Right lobe of liver (tissue), 6 donors: ENCODE measurements at regions not wholly inside any gene's neighbourhood (a gene's known extent, or its start where the extent isn't known, plus 50 kb on each side); places are given as distances from the start of the nearest gene placed in this dataset.

Experiments used
- ATAC-seq, 4 donors: fragments of 200-7000 bp; cut with Tn5 transposase; one replicate each; pipeline ENCODE4 v1.9.1; 2020; ENCODE audit warnings: mild to moderate bottlenecking in 4 of 4, moderate library complexity in 4 of 4
- DNase-seq, 3 donors: peaks; one replicate each; pipeline ENCODE4 v3.0.0-alpha.2; 2020
- H3K27ac ChIP-seq, 3 donors: fragments of 200-600 bp; one replicate each; pipeline ENCODE4 v1.8.0; 2022
- H3K27me3 ChIP-seq, 2 donors: fragments of 200-600 bp; one replicate each; pipeline ENCODE4 v1.8.0; 2022
- H3K36me3 ChIP-seq, 4 donors: fragments of 200-600 bp; sonication (generic) in 1 of 4; one replicate each; pipeline versions ENCODE4 v1.5.1 to v1.8.0; 2017 to 2022; ENCODE audit warnings: control low read depth in 1 of 4
- H3K4me1 ChIP-seq, 4 donors: fragments of 200-600 bp; sonication (generic) in 1 of 4; one replicate each; pipeline versions ENCODE4 v1.5.1 to v1.8.0; 2017 to 2022; ENCODE audit warnings: control low read depth in 1 of 4
- H3K4me3 ChIP-seq, 3 donors: fragments of 200-600 bp; one replicate each; pipeline ENCODE4 v1.8.0; 2022
- H3K9me3 ChIP-seq, 4 donors: fragments of 200-600 bp; sonication (generic) in 1 of 4; one replicate each; pipeline versions ENCODE4 v1.5.1 to v1.8.0; 2017 to 2022; ENCODE audit warnings: control low read depth in 1 of 4
- POLR2A ChIP-seq: fragments of 450-650 bp; IDR thresholded peaks from one replicate; pipeline ENCODE4 v1.6.1; 2017; ENCODE audit warnings: antibody characterized with exemption, mild to moderate bottlenecking
- WGBS: methylation state at CpG from one replicate; pipeline ENCODE4 v1.1.6; 2018; ENCODE audit warnings: low coverage, low lambda C conversion rate; ENCODE audit not compliant: insufficient coverage; ENCODE audit errors: missing lambda C conversion rate; 5-methylcytosine and 5-hydroxymethylcytosine counted together
- intact Hi-C, 2 donors: fragments of 100-400 bp; cut with DNase I; formaldehyde crosslinking; loops; one replicate each; pipeline versions ENCODE4 v1.11.2 to v1.14.1; 2022
- TF ChIP-seq, protein P1 (sequence below), 4 donors: fragments of 200-600 bp in 3 of 4; fragments of 450-650 bp in 1 of 4; IDR thresholded peaks; one replicate each; pipeline versions ENCODE4 v1.5.1 to v1.8.0; 2016 to 2022; ENCODE audit warnings: antibody characterized with exemption in 4 of 4, mild to moderate bottlenecking in 2 of 4
- donor health status: DM: no; HTN: yes; CAD: no.
- donor health status: DM: no; HTN: no; CAD: no.
- donor health status: DM: no; HTN: no; CAD: no.
- donor health status: DM: no; HTN: yes; CAD: no.
- donor health status: DM: no; HTN: yes; CAD: no.

- Histone ChIP-seq H3K4me1 (no peaks in the 10 kb centered on the region), H3K9me3 (peaks cover 0 to 6% (median 0%) of the 10 kb centered on the region in 4 donors), H3K27me3 (no peaks in the 10 kb centered on the region), H3K36me3 (no peaks in the 10 kb centered on the region), H3K4me3 (no peak overlapping the region), H3K27ac (no peak overlapping the region)
- 37% methylated on average over 1 of the region's 1 CpG for WGBS
- intact Hi-C loops = no loop called here
- DNase-seq = no peak
- TF ChIP-seq, protein P1, sequence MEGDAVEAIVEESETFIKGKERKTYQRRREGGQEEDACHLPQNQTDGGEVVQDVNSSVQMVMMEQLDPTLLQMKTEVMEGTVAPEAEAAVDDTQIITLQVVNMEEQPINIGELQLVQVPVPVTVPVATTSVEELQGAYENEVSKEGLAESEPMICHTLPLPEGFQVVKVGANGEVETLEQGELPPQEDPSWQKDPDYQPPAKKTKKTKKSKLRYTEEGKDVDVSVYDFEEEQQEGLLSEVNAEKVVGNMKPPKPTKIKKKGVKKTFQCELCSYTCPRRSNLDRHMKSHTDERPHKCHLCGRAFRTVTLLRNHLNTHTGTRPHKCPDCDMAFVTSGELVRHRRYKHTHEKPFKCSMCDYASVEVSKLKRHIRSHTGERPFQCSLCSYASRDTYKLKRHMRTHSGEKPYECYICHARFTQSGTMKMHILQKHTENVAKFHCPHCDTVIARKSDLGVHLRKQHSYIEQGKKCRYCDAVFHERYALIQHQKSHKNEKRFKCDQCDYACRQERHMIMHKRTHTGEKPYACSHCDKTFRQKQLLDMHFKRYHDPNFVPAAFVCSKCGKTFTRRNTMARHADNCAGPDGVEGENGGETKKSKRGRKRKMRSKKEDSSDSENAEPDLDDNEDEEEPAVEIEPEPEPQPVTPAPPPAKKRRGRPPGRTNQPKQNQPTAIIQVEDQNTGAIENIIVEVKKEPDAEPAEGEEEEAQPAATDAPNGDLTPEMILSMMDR (IDR thresholded peaks at IDR 0.05) = no peak
- TF ChIP-seq POLR2A = no peak
- no peak for ATAC-seq
Observed at GRCh38 chr6:54503144-54503543, 194.9 kb downstream of the TINAG start.

- Histone ChIP-seq H3K27ac (no peak overlapping the region), H3K36me3 (no peaks in the 10 kb centered on the region), H3K4me3 (no peak overlapping the region), H3K27me3 (no peaks in the 10 kb centered on the region), H3K4me1 (no peaks in the 10 kb centered on the region), H3K9me3 (no peaks in the 10 kb centered on the region)
- 50% methylated on average over 2 of the region's 2 CpGs for WGBS
- ATAC-seq (no peak), DNase-seq (no peak)
- TF ChIP-seq POLR2A = no peak
- TF ChIP-seq, protein P1 (IDR thresholded peaks at IDR 0.05) = no peak
- intact Hi-C loops = no loop called here
Observed at GRCh38 chr6:54515013-54515412, 206.8 kb downstream of the TINAG start.

DNA sequence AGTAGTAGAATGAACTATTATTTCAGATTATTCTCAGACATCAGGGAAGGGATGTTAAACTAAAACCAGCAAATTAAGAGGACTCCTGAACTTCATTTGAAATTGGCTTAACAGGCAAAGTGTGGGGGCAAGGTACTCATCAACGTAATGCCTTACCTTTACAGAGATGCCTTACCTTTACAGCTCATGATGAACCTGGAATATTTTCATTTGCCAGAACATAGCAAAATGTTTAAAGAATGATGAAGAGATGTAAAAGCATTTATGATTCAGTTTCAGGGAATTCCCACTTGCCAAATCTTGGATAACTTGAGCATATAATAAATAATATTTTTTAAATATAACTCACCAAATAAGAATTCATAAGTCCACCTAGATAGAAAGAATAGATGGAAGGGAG is 207.5 kb downstream of the TINAG start:
- H3K27me3 ChIP-seq = no peaks in the 10 kb centered on the region
- no peak overlapping the region for H3K4me3 ChIP-seq
- WGBS = 46% methylated on average over 1 of the region's 1 CpG
- TF ChIP-seq POLR2A = no peak
- TF ChIP-seq, protein P1 (IDR thresholded peaks at IDR 0.05) = no peak
- no peaks in the 10 kb centered on the region for H3K36me3 ChIP-seq
- DNase-seq (no peak), ATAC-seq (no peak)
- H3K4me1 ChIP-seq = no peaks in the 10 kb centered on the region
- H3K27ac ChIP-seq = no peak overlapping the region
- intact Hi-C loops = no loop called here
- H3K9me3 ChIP-seq = no peaks in the 10 kb centered on the region

GRCh38 chr6:54516321-54516720 is 208.1 kb downstream of the TINAG start:
- ATAC-seq (no peak), DNase-seq (no peak)
- no peak overlapping the region for H3K27ac ChIP-seq
- H3K27me3 ChIP-seq = no peaks in the 10 kb centered on the region
- H3K36me3 ChIP-seq = no peaks in the 10 kb centered on the region
- no peak for TF ChIP-seq POLR2A
- TF ChIP-seq, protein P1 (IDR thresholded peaks at IDR 0.05) = no peak
- no peaks in the 10 kb centered on the region for H3K9me3 ChIP-seq
- no peak overlapping the region for H3K4me3 ChIP-seq
- 17% methylated on average over 1 of the region's 1 CpG for WGBS
- no peaks in the 10 kb centered on the region for H3K4me1 ChIP-seq
- intact Hi-C loops = no loop called here

GRCh38 chr6:54519161-54519560 is 210.9 kb downstream of the TINAG start:
- Histone ChIP-seq H3K27me3 (no peaks in the 10 kb centered on the region), H3K27ac (no peak overlapping the region), H3K36me3 (no peaks in the 10 kb centered on the region), H3K9me3 (no peaks in the 10 kb centered on the region), H3K4me3 (no peak overlapping the region), H3K4me1 (no peaks in the 10 kb centered on the region)
- intact Hi-C loops = no loop called here
- no peak for TF ChIP-seq POLR2A
- TF ChIP-seq, protein P1 (IDR thresholded peaks at IDR 0.05) = no peak
- WGBS = 62% methylated on average over 3 of the region's 3 CpGs
- no peak for ATAC-seq
- no peak for DNase-seq
